ENCODE measurements at regions not wholly inside any gene's neighbourhood (a gene's known extent, or its start where the extent isn't known, plus 50 kb on each side); places are given as distances from the start of the nearest gene placed in this dataset.
"Not testable (repeated sequence)": the region's sequence is repeated elsewhere in the genome, so short reads cannot be mapped to it uniquely, and the experiment has no call there.

DNA sequence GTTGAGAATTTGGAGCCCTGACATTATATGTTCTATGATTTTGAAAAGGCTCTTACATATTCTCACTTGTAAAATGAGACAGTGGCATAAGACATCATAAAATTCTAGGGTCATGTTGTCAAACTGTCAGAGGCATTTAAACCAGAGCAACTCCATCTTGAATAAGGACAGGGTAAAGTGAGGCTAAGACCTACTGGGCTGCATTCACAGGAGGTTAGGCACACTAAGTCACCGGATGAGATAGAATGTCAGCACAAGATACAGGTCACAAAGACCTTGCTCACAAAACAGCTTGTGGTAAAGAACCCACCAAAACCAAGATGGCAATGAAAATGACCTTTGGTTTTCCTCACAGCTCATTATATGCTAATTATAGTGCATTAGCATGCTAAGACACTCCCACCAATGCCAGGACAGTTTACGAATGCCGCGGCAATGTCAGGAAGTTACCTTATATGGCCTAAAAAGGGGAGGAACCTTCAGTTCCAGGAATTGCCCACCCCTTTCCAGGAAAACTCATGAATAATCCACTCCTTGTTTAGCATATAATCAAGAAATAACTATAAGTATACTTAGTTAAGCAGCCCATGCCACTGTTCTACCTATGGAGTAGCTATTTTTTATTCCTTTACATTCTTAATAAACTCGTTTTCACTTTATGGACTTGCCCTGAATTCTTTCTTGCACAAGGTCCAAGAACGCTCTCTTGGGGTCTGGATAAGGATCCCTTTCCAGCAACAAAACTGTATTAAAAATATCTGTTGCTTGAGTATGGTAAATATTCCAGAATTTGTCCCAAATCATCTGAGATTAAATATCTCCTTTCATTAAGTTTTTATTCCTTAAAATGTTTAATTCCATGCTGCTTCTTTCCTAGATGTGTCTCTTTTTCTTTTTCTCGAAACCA lies 406.4 kb downstream of the METTL4 start:
- DNase-seq (ENCODE audit: low read depth, low spot score) = no peak

DNA sequence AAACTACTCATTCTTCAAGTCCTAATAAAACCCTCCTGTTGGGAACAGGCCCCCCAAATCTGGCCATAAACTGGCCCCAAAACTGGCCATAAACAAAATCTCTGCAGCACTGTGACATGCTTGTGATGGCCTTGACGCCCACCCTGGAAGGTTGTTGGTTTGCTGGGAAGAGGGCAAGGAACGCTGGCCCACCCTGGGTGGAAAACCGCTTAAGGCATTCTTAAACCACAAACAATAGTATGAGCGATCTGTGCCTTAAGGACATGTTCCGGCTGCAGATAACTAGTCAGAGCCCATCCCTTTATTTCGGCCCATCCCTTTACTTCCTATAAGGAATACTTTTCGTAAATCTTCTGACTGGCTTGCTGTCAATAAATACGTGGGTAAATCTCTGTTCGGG lies 404.4 kb downstream of the METTL4 start:
- not testable (repeated sequence) for DNase-seq (ENCODE audit: low read depth, low spot score)

DNA sequence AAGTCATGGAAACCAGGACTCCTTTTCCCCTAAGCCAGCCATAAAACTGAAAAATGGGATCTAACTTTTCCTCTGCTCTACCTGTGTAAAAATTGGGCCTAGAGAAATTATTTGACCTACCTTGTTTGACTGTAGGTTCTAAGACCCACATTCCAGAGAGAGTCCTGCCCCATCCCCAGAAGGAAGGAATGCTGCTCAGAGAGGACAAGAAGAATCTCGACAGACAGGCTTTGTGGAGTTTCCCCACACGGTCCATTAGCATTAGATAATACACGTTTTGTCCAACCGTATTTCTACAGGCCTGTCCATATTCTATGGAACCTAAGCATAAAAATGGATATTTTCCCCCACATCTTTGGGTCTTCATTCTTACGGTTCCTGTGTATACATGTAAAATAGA lies 403.3 kb downstream of the METTL4 start:
- no peak for DNase-seq (ENCODE audit: low read depth, low spot score)

- no peak for DNase-seq (ENCODE audit: low read depth, low spot score)
These were observed 401.6 kb downstream of the METTL4 start for GRCh38 chr18:2169656-2170055.

- no peak for DNase-seq (ENCODE audit: low read depth, low spot score)
These were observed 399.3 kb downstream of the METTL4 start for GRCh38 chr18:2171840-2172625.

- no peak for DNase-seq (ENCODE audit: low read depth, low spot score)
These were observed 398.4 kb downstream of the METTL4 start for GRCh38 chr18:2172881-2173280.

DNA sequence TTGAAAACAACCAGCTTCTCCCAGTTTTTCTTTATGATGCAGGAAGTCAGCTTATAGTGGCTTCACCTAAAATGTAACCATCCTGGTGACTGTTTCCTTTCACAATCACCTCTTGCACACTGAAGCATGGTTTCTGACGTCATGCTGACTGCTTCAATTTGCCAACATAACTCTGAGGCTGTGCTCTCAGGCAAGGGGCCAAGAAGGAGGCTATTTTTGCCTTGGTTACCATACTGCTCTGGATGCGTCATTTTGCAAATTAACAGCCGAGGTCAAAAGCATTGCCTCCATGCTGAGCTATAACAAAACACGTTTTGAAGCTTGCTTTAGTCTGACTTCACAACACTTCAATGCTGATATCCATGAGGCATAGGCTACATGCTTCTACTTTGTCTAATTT lies 397.8 kb downstream of the METTL4 start:
- DNase-seq (ENCODE audit: low read depth, low spot score) = no peak

DNA sequence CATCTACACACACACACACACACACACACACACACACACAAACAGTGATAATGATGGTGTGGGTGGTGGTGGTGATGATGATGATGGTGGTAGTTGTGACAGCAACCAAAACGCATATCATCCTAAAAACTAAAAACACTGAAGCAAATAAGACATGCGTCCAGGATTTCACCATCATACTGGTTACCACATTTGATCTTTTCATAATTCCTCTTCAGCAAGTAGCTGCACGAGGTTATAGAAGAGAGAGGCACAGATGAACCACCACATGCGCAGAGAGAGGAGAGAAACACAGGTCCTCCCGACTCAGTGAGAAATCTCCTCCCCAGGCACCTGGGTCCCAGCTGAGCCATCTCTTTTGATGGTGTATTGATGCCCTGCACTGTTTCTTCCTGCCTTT lies 393.3 kb downstream of the METTL4 start:
- no peak for DNase-seq (ENCODE audit: low read depth, low spot score)

DNA sequence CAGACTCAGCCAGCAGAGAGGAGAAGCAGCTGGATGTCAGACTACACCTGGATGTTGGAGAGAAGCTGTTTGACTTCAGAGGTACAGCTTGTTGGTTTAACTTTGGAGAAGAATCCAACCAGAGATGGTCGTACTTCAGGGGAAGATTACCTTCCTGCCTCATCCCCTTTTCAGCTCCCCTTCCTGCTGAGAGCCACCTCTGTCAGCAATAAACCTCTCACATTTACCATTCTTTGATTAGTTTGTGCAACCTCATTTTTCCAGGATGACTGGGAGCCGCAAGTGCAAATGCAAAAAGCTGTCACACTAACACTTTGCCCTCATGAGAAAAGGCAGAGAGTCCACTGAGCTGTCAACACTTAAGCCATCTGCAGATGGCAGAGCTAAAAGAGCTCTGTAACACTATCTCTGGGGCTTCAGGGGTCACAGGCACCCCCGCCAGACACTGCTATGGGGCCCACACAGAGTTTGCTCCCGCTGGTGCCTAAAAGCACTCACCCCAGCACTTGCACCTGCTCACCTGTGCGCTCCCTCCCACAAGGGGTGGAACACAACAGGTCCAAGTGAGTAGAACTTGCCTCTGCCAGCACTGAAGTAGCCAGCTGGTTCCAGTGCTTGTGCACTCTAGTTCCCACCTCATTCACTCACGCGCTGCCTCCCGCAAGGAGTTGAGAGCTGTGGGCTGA lies 391.7 kb downstream of the METTL4 start:
- DNase-seq (ENCODE audit: low read depth, low spot score) = no peak

DNA sequence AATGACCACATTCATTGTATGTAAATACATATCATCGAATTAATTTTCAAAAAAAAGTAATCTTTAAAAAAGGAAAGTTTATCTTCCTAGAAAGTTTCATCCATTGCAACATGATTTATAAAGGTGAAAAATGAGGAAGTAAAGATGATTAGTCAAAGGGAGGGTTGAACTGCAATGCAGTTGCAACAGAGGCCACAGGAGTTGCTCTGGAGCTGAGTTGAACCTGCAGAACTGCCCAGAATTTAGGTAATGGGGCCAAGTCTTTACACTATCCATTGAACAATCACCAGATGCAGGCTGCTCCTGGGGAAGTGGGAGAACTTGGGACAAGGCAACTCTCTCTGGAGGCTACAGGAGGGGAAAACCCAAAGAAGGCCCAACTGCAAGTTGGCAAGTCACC lies 390.7 kb downstream of the METTL4 start:
- DNase-seq (ENCODE audit: low read depth, low spot score) = no peak

- DNase-seq (ENCODE audit: low read depth, low spot score) = no peak
These were observed 387.9 kb downstream of the METTL4 start for GRCh38 chr18:2183432-2183831.

DNA sequence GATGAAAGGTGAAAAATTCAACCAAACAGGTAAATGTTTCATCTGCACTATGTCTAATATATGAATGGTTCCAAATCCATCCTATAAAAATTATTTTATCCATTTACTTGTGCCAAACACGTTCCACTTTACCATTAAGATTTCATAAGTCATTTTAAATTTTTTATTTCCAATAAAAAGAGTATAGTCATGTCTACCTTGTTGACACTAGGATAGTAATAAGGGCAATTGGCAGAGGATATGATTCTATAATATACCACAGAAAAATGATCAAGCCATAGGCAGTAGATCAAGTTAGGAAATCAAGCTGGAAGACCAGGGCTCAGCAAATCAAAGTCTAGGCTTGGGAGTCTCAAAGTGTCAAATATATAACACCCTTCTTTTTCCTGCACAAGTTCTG lies 384.3 kb downstream of the METTL4 start:
- DNase-seq (ENCODE audit: low read depth, low spot score) = no peak

DNA sequence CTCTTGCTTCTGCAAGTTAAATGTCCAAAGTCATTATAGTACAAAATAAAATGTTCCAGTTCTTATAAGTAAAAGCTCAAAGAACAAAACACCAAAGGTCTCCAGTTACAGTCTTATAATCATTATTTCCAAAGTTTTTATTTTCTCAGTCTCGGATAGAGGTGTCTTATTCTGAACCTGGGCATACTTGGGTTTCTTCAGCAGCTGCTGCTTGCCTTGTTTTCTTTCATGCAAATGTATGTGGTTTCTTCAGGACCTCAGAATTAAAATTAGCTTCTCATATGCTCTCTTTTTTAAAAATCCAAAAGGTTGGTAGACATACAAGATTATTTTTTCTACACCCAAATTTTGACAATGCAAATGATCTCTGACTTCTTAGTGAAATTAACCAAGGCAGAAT lies 383.0 kb downstream of the METTL4 start:
- no peak for DNase-seq (ENCODE audit: low read depth, low spot score)

DNA sequence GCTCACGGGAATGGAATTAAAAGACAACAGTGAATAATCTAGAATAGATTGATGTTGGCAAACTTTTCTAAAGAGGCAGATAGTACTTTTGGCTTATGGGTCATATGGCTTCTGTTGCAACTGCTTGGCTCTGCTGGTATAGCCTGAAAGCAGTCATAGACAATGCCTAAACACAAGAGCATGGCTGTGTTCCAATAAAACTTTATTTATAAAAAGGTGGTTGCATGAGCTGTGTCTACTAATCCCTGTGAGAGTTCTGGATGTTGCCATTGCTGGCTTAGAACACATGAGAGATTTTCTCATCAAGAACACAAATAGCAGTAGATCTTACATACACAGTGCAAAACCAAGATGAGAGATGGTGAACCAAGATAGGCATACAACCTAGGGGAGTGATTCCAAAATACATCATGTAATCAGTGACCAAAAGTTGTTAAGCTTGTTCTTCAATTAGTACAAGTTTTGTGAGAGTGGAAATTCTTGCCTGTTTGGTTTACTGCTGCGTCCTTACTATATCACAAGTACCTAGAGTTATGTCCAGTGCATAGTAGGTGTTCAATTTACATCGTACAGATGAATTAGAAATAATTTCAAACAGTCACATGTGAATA lies 380.0 kb downstream of the METTL4 start:
- DNase-seq (ENCODE audit: low read depth, low spot score) = no peak

DNA sequence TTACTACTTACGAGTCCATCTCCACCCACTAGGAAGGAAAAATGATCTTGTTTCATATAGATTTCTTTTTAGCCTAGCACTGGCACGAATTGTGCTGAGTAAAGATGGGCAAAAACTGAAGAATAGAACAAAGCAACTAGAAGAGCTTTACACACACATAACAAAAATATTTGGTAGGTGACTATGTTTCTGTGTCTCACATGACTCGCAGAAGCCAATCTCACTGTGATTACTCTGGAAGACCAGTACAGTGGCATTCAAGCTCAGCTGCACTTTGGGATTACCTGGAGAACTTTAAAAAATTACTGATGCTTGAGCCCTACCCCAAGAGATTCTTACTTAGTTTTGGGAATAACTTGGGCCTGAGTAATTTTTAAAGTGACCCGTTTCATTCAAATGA lies 378.7 kb downstream of the METTL4 start:
- DNase-seq (ENCODE audit: low read depth, low spot score) = no peak

- DNase-seq (ENCODE audit: low read depth, low spot score) = no peak
These were observed 373.4 kb downstream of the METTL4 start for GRCh38 chr18:2197946-2198345.

GRCh38 chr18:2199060-2199459 lies 372.2 kb downstream of the METTL4 start:
- DNase-seq (ENCODE audit: low read depth, low spot score) = no peak

DNA sequence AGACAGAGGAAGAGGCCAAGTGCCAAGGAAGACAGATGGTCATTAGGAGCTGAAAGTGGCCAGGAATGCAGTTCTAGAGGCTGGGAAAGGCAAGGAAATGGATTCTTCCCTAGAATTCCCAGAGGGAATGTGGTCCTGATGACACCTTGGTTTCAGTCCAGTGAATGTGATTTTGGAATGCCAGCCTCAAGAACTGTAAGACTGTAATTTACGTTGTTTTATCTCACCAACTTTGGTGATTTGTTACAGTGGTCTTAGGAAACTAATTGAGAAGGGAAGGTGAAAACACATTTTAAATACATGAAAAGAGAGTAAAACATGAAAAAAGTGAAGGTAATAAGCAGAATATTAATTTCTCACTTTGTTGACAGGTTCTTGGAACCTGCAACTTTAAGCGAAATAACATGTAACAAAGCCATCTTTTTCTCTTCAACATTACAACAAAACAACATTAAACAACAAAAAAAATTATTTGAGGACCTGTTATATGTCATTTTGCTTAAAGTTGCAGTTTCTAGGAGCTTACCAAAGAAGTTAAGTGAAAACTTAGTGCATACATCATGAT lies 370.2 kb downstream of the METTL4 start:
- DNase-seq (ENCODE audit: low read depth, low spot score) = no peak

DNA sequence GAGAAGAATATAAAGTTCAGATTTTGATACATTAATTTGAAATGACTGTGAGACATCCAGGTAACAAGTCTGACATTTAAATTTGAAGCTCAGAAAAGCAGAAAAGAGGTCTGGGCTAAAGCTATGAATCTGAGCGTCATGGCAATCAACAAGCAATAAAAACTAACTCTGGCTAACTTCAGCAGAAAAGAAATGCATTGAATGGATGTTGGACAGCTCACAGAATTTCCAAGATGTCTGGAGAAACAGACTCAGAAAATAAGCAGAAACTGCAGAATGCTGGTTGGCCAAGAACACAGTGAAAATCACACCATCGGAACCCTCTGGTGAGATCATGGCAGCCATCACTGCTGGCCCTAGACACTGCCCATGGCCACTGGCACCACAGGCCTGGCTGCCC lies 366.6 kb downstream of the METTL4 start:
- DNase-seq (ENCODE audit: low read depth, low spot score) = no peak

DNA sequence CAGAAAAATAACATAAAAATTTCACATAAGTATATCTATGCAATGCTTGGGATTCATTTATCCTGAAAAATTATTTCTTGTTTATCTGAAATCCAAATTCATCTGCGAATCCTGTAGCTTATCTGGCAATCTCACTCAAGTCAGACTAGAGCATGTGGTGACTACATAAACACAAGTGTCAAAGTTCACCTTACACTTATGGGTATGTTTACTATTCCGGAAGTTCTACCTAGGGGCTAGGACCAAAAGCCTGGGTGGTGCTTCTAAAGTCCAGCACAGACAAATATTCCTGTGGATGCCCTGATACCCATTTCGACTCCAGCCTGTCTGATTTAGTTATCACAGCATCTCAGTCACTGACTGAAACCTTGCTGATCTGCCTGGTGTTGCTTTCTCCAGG lies 364.0 kb downstream of the METTL4 start:
- DNase-seq (ENCODE audit: low read depth, low spot score) = no peak

DNA sequence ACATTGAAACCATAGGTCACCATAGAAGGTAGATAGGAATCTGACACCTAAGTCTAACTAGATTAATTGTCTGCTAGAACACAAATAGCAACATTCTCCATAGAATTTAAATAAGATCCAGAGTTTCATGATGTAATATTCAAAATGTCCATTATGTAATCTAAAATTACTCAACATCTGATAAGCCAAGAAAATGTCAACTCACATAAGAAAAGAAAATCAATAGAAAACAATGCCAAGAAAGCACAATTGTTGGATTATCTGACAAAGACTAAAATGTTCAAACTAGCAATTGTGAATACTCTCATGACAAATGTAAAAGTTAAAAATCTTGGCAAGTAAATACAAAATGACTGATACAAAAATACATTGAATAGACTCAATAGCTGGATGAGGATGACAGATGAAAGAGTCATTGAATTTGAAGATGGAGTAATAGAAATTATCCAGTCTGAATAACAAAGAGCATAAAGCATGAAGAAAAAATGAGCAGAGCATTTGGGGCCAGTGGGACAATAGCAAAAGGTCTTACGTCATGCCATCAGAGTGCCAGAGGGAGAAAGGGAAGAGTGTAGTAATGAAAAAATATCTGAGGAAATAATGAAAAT lies 358.6 kb downstream of the METTL4 start:
- no peak for DNase-seq (ENCODE audit: low read depth, low spot score)

Data from activated CD4-positive, CD25-positive, alpha-beta regulatory T cell treated with anti-CD3 and anti-CD28 coated beads, Interleukin-2, amount 50 U/mL, for 16 hours (primary cell).